OCI-LY1 (cell line): ENCODE measurements at regions not wholly inside any gene's neighbourhood (a gene's known extent, or its start where the extent isn't known, plus 50 kb on each side); places are given as distances from the start of the nearest gene placed in this dataset.

Experiments used
- H2AFZ ChIP-seq: fragments of 200-600 bp; sonication (generic), shearing (Covaris generic); 2 replicates; pipeline ENCODE4 v1.6.0; 2014; ENCODE audit warnings: antibody characterized with exemption, mild to moderate bottlenecking, low read length
- H3F3A ChIP-seq: fragments of 200-600 bp; sonication (generic), shearing (Covaris generic); 2 replicates; pipeline ENCODE4 v1.6.0; 2014; ENCODE audit warnings: mild to moderate bottlenecking, antibody characterized with exemption, low read length, moderate library complexity; ENCODE audit not compliant: insufficient read depth
- H3K27ac ChIP-seq: fragments of 200-600 bp; sonication (generic); 2 replicates; pipeline ENCODE4 v1.5.1; 2014; ENCODE audit warnings: low read length, mixed run types, mild to moderate bottlenecking, low read depth; ENCODE audit not compliant: poor library complexity, severe bottlenecking
- H3K27me3 ChIP-seq: fragments of 200-600 bp; sonication (generic); 2 replicates; pipeline ENCODE4 v1.6.0; 2014; ENCODE audit warnings: antibody characterized with exemption, mild to moderate bottlenecking, low read length, moderate library complexity; ENCODE audit not compliant: insufficient read depth
- H3K36me3 ChIP-seq: fragments of 200-600 bp; sonication (generic); 2 replicates; pipeline ENCODE4 v1.6.1; 2014; ENCODE audit warnings: mild to moderate bottlenecking, antibody characterized with exemption, low read length, moderate library complexity, mixed read lengths; ENCODE audit not compliant: insufficient read depth
- H3K4me1 ChIP-seq: fragments of 200-600 bp; sonication (generic); 2 replicates; pipeline ENCODE4 v1.5.1; 2014; ENCODE audit warnings: mild to moderate bottlenecking, low read length, moderate library complexity; ENCODE audit not compliant: insufficient read depth, severe bottlenecking
- H3K4me2 ChIP-seq: fragments of 200-600 bp; sonication (generic), shearing (Covaris generic); 2 replicates; pipeline ENCODE4 v1.6.1; 2014; ENCODE audit warnings: low read length
- H3K4me3 ChIP-seq: fragments of 200-600 bp; sonication (generic); 2 replicates; pipeline ENCODE4 v1.5.1; 2014; ENCODE audit warnings: low read length, low read depth, mild to moderate bottlenecking, mixed read lengths; ENCODE audit not compliant: poor library complexity, severe bottlenecking
- H3K79me2 ChIP-seq: fragments of 200-600 bp; shearing (Covaris generic); 2 replicates; pipeline ENCODE4 v1.6.1; 2016; ENCODE audit warnings: mixed run types, low read length, mixed read lengths; ENCODE audit not compliant: insufficient read depth
- H3K9ac ChIP-seq: fragments of 200-600 bp; sonication (generic), shearing (Covaris generic); 2 replicates; pipeline ENCODE4 v1.6.1; 2014; ENCODE audit warnings: mild to moderate bottlenecking, low read length, mixed read lengths
- H3K9me2 ChIP-seq: fragments of 200-600 bp; sonication (generic), shearing (Covaris generic); 2 replicates; pipeline ENCODE4 v1.6.1; 2014; ENCODE audit warnings: low read depth, mild to moderate bottlenecking, low read length, mixed read lengths
- H3K9me3 ChIP-seq: fragments of 200-600 bp; shearing (Covaris generic); 2 replicates; pipeline ENCODE4 v1.6.1; 2014; ENCODE audit warnings: low read length, mixed read lengths
- H4K20me1 ChIP-seq: fragments of 200-600 bp; sonication (generic), shearing (Covaris generic); 2 replicates; pipeline ENCODE4 v1.6.0; 2016; ENCODE audit warnings: mild to moderate bottlenecking, low read length; ENCODE audit not compliant: insufficient read depth
- CTCF ChIP-seq: fragments of 200-600 bp; sonication (generic), shearing (Covaris generic); IDR thresholded peaks from 2 replicates; pipeline ENCODE4 v1.5.1; 2017; ENCODE audit warnings: mild to moderate bottlenecking, antibody characterized with exemption, low read length, moderate library complexity, mixed read lengths
- EZH2 ChIP-seq: fragments of 200-600 bp; sonication (generic), shearing (Covaris generic); IDR thresholded peaks from 2 replicates; pipeline ENCODE4 v1.8.0; 2017; ENCODE audit warnings: borderline replicate concordance, mixed run types, mild to moderate bottlenecking, antibody characterized with exemption, low read length, moderate library complexity, mixed read lengths

GRCh38 chr7:84654273-84654672 is 459.7 kb upstream of the SEMA3A start:
- Histone ChIP-seq H3K9me2 (no peaks in the 10 kb centered on the region), H3K4me1 (no peaks in the 10 kb centered on the region), H3K9ac (no peak overlapping the region), H3K27ac (no peak overlapping the region), H3K9me3 (no peaks in the 10 kb centered on the region), H2AFZ (no peak overlapping the region), H4K20me1 (no peaks in the 10 kb centered on the region), H3K36me3 (no peaks in the 10 kb centered on the region), H3K27me3 (no peaks in the 10 kb centered on the region), H3F3A (no peaks in the 10 kb centered on the region), H3K79me2 (no peaks in the 10 kb centered on the region), H3K4me2 (no peak overlapping the region), H3K4me3 (no peak overlapping the region)
- no peak for TF ChIP-seq EZH2
- no peak for TF ChIP-seq CTCF

GRCh38 chr7:84651876-84652275 is 457.3 kb upstream of the SEMA3A start:
- H3K9me3 ChIP-seq = no peaks in the 10 kb centered on the region
- no peak overlapping the region for H2AFZ ChIP-seq
- no peaks in the 10 kb centered on the region for H3K9me2 ChIP-seq
- H3K9ac ChIP-seq = no peak overlapping the region
- no peaks in the 10 kb centered on the region for H3F3A ChIP-seq
- H3K36me3 ChIP-seq = no peaks in the 10 kb centered on the region
- no peaks in the 10 kb centered on the region for H4K20me1 ChIP-seq
- H3K27me3 ChIP-seq = no peaks in the 10 kb centered on the region
- H3K79me2 ChIP-seq = no peaks in the 10 kb centered on the region
- no peak overlapping the region for H3K4me3 ChIP-seq
- no peak overlapping the region for H3K4me2 ChIP-seq
- no peak overlapping the region for H3K27ac ChIP-seq
- no peaks in the 10 kb centered on the region for H3K4me1 ChIP-seq
- TF ChIP-seq CTCF (no peak), EZH2 (no peak)

- no peaks in the 10 kb centered on the region for H3K36me3 ChIP-seq
- H3K9ac ChIP-seq = no peak overlapping the region
- H3K79me2 ChIP-seq = no peaks in the 10 kb centered on the region
- H2AFZ ChIP-seq = no peak overlapping the region
- H3K4me3 ChIP-seq = no peak overlapping the region
- no peak overlapping the region for H3K27ac ChIP-seq
- H3K27me3 ChIP-seq = no peaks in the 10 kb centered on the region
- H3K9me3 ChIP-seq = no peaks in the 10 kb centered on the region
- TF ChIP-seq EZH2 = no peak
- no peak for TF ChIP-seq CTCF
- H4K20me1 ChIP-seq = no peaks in the 10 kb centered on the region
- H3K9me2 ChIP-seq = no peaks in the 10 kb centered on the region
- no peaks in the 10 kb centered on the region for H3K4me1 ChIP-seq
- no peak overlapping the region for H3K4me2 ChIP-seq
- H3F3A ChIP-seq = no peaks in the 10 kb centered on the region
Measured at GRCh38 chr7:84647797-84648757, 453.5 kb upstream of the SEMA3A start.
